Posterior vena cava (tissue), 2 donors: ENCODE measurements at regions not wholly inside any gene's neighbourhood (a gene's known extent, or its start where the extent isn't known, plus 50 kb on each side); places are given as distances from the start of the nearest gene placed in this dataset.
A peak's percentile ranks its signal among the peaks of the same experiment; 100 is the strongest.

ENCODE experiments used
- DNase-seq: peaks from one replicate; pipeline ENCODE4 v3.0.0-alpha.2; 2020; ENCODE audit warnings: low spot score
- intact Hi-C, 2 donors: fragments of 100-400 bp; cut with DNase I; formaldehyde crosslinking; loops; one replicate each; pipeline versions ENCODE4 v1.14.1 to v1.14.2; 2022 to 2023
- donor health status: DM: yes; HTN: yes; CAD: no.
- donor health status: DM: yes; HTN: yes; CAD: no.

GRCh38 chr6:111983193-111983592, 70.7 kb upstream of the CCN6 start:
- DNase-seq = no peak
- intact Hi-C loops = loop anchor here in 1 of 2 donors (10.0 kb wide), 1 partner anchor 108 kb away; the partner anchor contains the start of gene FYN

DNA sequence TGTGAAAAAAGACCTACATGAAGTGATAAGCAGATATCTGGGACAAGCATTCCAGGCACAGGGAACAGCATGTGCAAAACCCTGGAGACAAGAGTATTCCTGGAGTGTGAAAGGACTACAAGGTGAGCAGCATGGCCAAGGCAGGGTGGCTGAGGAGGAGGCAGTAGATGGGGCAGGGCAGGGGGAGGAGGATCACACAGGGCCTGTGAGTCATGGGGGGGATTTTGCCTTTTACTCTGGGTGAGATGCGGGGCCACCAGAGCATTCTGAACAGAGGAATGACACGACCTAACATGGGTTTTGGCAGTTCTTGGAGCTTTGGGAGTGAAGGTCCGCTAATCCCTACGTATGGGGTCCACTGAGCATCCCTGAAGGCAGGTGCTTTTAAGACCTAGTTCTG, 69.8 kb upstream of the CCN6 start:
- no peak for DNase-seq
- intact Hi-C loops = loop anchor here in 1 of 2 donors (10.0 kb wide), 1 partner anchor 109 kb away; the partner anchor contains the start of gene FYN

DNA sequence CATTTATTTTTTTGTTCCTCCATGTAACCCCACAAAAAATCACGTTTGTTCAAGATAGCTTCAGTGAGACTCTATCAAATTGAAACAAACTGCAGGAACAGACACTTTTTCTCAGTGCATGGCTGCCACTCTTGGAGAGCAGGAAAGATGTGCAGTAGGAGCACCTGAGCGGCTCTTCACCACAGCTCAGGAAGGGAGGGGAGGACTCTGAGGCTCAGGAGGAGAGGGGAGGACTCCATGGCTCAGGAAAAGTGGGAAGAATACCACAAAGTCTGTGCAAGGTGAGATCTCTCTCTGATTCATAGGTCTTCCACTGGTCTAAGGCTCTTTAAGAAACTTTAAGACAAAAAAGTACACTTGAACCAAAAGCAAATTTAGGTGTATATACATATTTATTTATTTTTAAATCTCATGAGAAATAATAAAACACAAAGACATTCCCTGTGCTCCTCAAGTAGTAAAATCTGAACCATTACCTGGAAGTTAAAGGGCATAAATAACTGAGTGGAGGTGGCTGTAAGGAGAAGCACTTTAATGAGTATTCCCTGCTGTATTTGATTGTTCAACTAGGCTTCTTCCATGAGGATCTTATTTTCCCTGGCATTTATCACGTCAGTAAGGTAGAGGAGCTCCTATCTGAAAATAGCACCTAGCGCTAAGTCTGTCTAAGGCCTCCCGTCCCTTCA, 69.2 kb upstream of the CCN6 start:
- intact Hi-C loops = loop anchor here in 1 of 2 donors (10.0 kb wide), 1 partner anchor 110 kb away; the partner anchor contains the start of gene FYN

GRCh38 chr6:111985202-111985731, 68.6 kb upstream of the CCN6 start:
- DNase-seq = no peak
- intact Hi-C loops = loop anchor here in 1 of 2 donors (10.0 kb wide), 1 partner anchor 110 kb away; the partner anchor contains the start of gene FYN

More for the DNA sequence above, 69.2 kb upstream of the CCN6 start:
- DNase-seq = no peak

- no peak for DNase-seq
- intact Hi-C loops = loop anchor here in 1 of 2 donors (10.0 kb wide), 1 partner anchor 112 kb away; the partner anchor contains the start of gene FYN
Measured at GRCh38 chr6:111986651-111987050, 67.3 kb upstream of the CCN6 start.

- intact Hi-C loops = loop anchor here in 1 of 2 donors (10.0 kb wide), 1 partner anchor 112 kb away; the partner anchor contains the start of gene FYN
- DNase-seq = no peak
Measured at GRCh38 chr6:111987295-111987694, 66.6 kb upstream of the CCN6 start.

- intact Hi-C loops = loop anchor here in 1 of 2 donors (10.0 kb wide), 1 partner anchor 114 kb away; the partner anchor contains the start of gene FYN
- DNase-seq = no peak
Measured at GRCh38 chr6:111988926-111989325, 65.0 kb upstream of the CCN6 start.

- no peak for DNase-seq
Measured at GRCh38 chr6:111989743-111990142, 64.2 kb upstream of the CCN6 start.

GRCh38 chr6:111990214-111990613, 63.7 kb upstream of the CCN6 start:
- DNase-seq = no peak
- intact Hi-C loops = no loop called here

More at GRCh38 chr6:111989743-111990142, 64.2 kb upstream of the CCN6 start:
- intact Hi-C loops = loop anchor here in 1 of 2 donors (10.0 kb wide), 1 partner anchor 115 kb away; the partner anchor contains the start of gene FYN

GRCh38 chr6:111992851-111993250, 61.1 kb upstream of the CCN6 start:
- intact Hi-C loops = no loop called here

GRCh38 chr6:111993342-111993741, 60.6 kb upstream of the CCN6 start:
- intact Hi-C loops = no loop called here
- no peak for DNase-seq

More at GRCh38 chr6:111992851-111993250, 61.1 kb upstream of the CCN6 start:
- DNase-seq = no peak

GRCh38 chr6:111994791-111995190, 59.1 kb upstream of the CCN6 start:
- intact Hi-C loops = loop anchor here (5.0 kb wide), 2 partner anchors 48 to 282 kb away; no protein-coding TSS in a partner anchor
- DNase-seq = no peak

GRCh38 chr6:111995404-111995803, 58.5 kb upstream of the CCN6 start:
- intact Hi-C loops = loop anchor here (5.0 kb wide), 2 partner anchors 47 to 283 kb away; no protein-coding TSS in a partner anchor
- DNase-seq = no peak

- intact Hi-C loops = loop anchor here (5.0 kb wide), 2 partner anchors 46 to 284 kb away; no protein-coding TSS in a partner anchor
- no peak for DNase-seq
Measured at GRCh38 chr6:111996144-111996865, 57.6 kb upstream of the CCN6 start.

- intact Hi-C loops = loop anchor here (5.0 kb wide), 2 partner anchors 45 to 285 kb away; no protein-coding TSS in a partner anchor
- peak; percentile 93 for DNase-seq
Measured at GRCh38 chr6:111997078-111997852, 56.6 kb upstream of the CCN6 start.

- peak; percentile 79 for DNase-seq
- intact Hi-C loops = loop anchor here (5.0 kb wide), 2 partner anchors 44 to 286 kb away; no protein-coding TSS in a partner anchor
Measured at GRCh38 chr6:111997853-111998208, 56.1 kb upstream of the CCN6 start.

DNA sequence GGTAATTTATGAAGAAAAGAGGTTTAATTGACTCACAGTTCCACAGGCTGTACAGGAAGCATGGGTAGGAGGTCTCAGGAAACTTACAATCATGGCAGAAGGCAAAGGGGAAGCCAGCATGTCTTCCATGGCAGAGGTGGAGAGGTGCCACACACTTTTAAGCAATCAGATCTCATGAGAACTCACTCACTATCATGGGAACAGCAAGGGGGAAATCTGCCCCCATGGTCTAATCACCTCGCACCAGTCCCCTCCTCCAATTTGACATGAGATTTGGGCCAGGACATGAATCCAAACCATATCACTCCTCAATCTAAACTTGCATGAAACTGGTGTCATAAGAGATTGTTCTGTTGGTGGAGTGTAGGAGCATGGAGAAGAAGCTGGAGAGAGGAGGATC, 51.6 kb upstream of the CCN6 start:
- intact Hi-C loops = no loop called here
- DNase-seq = no peak
